GM21360 (cell line): ENCODE measurements at regions not wholly inside any gene's neighbourhood (a gene's known extent, or its start where the extent isn't known, plus 50 kb on each side); places are given as distances from the start of the nearest gene placed in this dataset.

ENCODE experiments used
- ATAC-seq: cut with Tn5 transposase; IDR thresholded peaks from one replicate; pipeline ENCODE4 v1.9.1; 2021; ENCODE audit warnings: mild to moderate bottlenecking, moderate library complexity; ENCODE audit not compliant: unreplicated experiment

- ATAC-seq, result no peak
These were observed 354.9 kb downstream of the TMEM135 start for GRCh38 chr11:87392665-87393064.

- ATAC-seq, result no peak
These were observed 353.8 kb downstream of the TMEM135 start for GRCh38 chr11:87391496-87391895.

GRCh38 chr11:87384078-87384729 is 346.5 kb downstream of the TMEM135 start:
- ATAC-seq, result no peak

- no peak for ATAC-seq
These were observed 336.5 kb downstream of the TMEM135 start for GRCh38 chr11:87374038-87374807.
